Erythroblast (primary cell): ENCODE measurements at regions not wholly inside any gene's neighbourhood (a gene's known extent, or its start where the extent isn't known, plus 50 kb on each side); places are given as distances from the start of the nearest gene placed in this dataset.

Experiments used
- DNase-seq, 2 experiments: peaks; one replicate each; lab custom pipeline; 2025; lab: John Stamatoyannopoulos, UW
- GATA1 ChIP-seq: IDR thresholded peaks from 2 replicates; pipeline ENCODE4 v1.6.1; 2011; ENCODE audit warnings: low read depth, mild to moderate bottlenecking, control low read depth, low read length, moderate library complexity
- POLR2A ChIP-seq: IDR thresholded peaks from 2 replicates; pipeline ENCODE4 v1.6.1; 2011; ENCODE audit warnings: mild to moderate bottlenecking, low read length

- TF ChIP-seq GATA1 (no peak), POLR2A (no peak)
Observed at GRCh38 chr18:24897461-24897860, 437.0 kb downstream of the HRH4 start.

DNA sequence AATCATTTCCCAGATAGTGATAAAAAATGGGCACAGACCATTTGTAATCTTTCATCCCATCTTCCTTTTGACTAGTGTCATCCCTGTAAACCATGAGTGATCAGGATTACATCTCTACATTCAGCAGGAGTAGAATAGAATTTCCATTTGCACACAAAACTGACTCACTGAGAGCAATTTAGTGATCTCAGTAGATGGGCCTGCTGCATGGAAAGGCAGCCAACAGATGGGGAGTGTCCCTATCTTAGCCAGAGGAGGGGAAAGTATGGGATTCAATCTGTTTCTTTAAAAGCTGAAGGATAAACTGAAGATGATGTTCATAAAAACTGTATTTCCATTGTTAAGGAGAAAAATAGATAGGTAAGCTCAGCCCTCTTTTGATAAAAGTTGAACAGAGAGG, 441.7 kb downstream of the ZNF521 start:
- DNase-seq = no peak
- no peak for TF ChIP-seq GATA1
- no peak for TF ChIP-seq POLR2A

More at GRCh38 chr18:24897461-24897860, 437.0 kb downstream of the HRH4 start:
- no peak for DNase-seq

DNA sequence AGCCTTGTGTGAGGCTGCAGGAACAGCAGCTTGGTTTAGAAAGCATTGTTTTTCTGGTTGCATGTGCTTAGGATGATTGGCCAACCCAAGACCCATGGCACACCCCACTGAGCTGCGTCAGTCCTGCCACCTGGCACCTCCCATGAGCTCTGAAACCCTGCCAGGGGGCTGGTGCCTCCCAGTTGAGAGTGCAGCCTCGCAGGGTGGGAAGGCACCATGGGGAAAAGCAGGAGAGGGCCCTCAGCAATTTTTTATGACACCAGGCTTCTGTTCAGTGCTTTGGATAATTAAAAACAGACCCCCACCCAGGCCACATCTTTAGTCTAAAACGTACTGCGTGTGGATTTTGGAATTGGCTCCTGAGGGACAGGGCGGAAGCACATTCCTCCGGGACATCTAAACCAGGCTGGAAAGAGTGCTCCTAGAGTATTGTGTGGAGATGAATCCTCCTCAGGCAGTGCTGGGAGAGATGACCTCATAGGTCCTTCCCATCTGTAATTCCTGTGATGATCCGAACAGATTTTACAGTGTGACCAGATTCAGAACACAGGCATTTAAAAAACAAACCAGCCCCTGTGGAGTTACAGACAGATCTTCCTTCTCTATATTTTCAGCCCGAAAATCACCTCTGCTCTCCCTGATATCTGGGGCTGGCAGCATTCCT, 438.3 kb downstream of the ZNF521 start:
- no peak for DNase-seq
- TF ChIP-seq POLR2A (no peak), GATA1 (no peak)

GRCh38 chr18:24914171-24914525, 437.8 kb downstream of the ZNF521 start:
- TF ChIP-seq POLR2A (no peak), GATA1 (no peak)
- no peak for DNase-seq

- DNase-seq = no peak
- TF ChIP-seq POLR2A (no peak), GATA1 (no peak)
Observed at GRCh38 chr18:24914685-24915084, 437.3 kb downstream of the ZNF521 start.

GRCh38 chr18:24915547-24915946, 436.4 kb downstream of the ZNF521 start:
- TF ChIP-seq POLR2A = no peak
- TF ChIP-seq GATA1 = no peak
- no peak for DNase-seq

DNA sequence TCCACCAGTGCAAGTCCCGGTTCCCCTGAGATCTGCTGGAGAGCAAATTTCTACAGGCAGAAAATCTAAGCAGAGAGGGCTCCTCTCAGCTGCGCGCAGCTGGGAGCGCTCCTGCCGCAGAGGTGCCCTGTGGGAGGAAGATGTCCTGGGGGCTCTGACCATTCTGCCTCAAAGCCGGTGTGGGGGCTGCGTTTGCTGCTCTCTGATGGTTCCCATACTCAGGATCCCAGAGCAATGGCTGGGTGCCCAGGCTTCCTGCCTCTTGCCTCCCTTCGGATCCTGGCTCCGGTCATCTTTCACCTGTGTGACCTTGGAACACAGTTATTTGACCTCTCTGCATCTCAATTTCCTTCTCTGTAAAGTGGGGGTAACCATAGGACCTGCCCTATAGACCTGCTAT, 434.2 kb downstream of the ZNF521 start:
- DNase-seq = no peak
- no peak for TF ChIP-seq GATA1
- no peak for TF ChIP-seq POLR2A

GRCh38 chr18:24918257-24918656, 433.7 kb downstream of the ZNF521 start:
- no peak for DNase-seq
- TF ChIP-seq GATA1 = no peak
- no peak for TF ChIP-seq POLR2A

DNA sequence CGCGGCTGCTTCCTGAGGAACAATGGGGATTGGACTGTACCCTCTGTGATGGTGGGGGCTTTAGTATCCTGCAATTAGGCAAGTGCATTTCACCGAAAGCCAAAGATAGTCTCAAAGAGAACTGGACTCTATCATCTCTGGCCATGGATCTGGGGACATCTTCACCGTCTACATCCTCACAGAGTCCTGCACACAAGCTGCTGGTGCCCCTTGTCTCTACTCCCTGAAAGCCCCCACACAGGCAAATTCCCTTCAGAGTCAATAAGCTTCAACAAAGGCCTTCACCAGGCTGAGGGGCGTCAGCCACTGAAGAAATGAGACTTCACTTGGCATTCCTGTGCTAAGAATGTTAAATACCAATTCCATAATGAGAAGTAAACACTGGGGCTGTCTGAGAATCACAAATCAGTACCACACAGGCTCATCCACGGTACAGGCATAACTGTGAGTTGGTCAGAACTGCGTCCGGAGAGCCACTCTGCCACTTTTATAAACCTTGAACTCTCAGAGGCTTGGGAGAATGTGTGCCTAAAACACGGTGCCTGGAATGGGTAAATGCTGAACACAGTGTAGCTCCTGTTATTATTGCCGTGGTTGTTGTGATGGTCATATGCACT, 432.7 kb downstream of the ZNF521 start:
- TF ChIP-seq POLR2A = no peak
- TF ChIP-seq GATA1 = no peak
- DNase-seq = no peak

GRCh38 chr18:24922491-24922890, 429.5 kb downstream of the ZNF521 start:
- no peak for TF ChIP-seq GATA1
- TF ChIP-seq POLR2A = no peak
- no peak for DNase-seq

GRCh38 chr18:24923138-24923537, 428.8 kb downstream of the ZNF521 start:
- no peak for TF ChIP-seq POLR2A
- no peak for TF ChIP-seq GATA1
- no peak for DNase-seq

DNA sequence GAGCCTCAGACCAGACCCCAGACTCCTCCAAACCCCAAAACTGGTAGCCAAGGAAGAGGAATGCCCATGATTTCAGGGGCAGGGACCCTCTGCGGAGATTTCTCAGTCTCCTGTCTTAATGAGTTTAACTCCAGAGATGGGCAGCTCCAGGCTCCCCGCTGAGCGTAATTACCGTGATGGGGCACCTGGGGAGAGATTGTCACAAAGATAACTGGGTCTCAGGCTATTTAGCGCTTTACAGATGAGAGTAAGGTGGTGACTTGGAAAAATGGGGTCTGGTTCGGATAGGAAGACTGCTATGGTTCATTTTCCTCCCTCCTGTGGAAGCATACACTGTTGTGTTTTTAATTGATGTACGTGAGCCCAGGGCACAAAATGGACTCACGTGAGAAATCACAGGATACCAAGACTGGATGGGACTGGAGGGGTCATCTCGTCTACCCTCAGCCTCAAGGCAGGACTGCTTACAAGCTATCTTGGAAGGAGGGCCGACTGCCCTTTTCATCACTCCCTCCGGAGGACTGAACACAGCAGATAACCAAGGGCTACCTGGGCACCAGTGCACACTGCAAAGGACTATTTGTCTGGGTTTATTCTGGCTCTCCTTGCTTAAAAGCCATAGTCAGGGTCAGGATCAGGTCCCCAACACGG, 427.8 kb downstream of the ZNF521 start:
- DNase-seq = no peak
- TF ChIP-seq GATA1 = no peak
- no peak for TF ChIP-seq POLR2A

DNA sequence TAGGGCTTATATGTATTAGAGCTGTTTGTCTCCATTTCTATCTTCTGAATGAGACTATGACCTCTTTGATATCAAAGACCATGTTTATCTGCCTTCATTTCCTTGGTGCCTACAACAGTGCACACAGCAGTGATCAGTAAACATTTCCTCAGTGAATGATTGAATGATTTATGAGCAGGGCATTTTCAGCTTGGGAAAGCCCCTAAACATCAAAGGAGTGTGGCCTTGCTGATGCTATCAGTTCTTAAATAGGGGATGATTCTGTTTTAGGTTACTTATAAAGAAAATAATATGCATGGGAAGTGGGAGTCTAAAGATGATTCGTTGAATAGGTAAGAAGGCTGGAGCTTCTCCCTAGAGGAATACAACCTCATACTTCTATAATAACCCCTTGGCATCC, 425.3 kb downstream of the ZNF521 start:
- TF ChIP-seq GATA1 = no peak
- TF ChIP-seq POLR2A = no peak

DNA sequence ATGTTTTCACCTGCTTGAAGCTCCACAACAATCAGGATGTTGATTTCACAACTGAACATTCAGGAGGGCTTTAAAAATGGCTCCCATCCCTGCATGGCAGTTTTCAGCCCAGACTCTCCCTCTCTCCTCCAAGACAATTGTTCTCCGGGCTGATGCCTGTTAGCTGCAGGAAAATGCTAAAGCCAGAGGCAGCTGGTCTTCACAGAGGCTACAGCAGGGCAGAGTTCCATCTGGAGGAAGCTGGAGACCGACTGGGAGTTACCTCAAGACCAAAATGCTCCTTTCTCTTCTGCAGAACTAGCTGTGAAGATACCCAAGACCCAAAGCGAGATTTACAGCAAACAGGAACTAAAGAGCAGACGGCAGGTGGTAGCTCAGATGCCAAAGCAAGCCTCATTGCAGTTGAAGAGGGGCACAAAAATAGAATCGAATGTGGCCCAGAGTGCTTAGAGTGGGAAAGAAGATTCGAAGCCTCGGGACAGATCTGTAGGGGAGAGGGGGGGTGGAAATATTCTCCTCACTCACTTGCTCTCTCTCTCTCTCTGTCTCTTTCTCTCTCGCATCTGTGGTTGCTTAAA, 423.6 kb downstream of the ZNF521 start:
- DNase-seq = no peak
- TF ChIP-seq POLR2A (no peak), GATA1 (no peak)

More for the DNA sequence above, 425.3 kb downstream of the ZNF521 start:
- DNase-seq = no peak
